ENCODE measurements at regions not wholly inside any gene's neighbourhood (a gene's known extent, or its start where the extent isn't known, plus 50 kb on each side); places are given as distances from the start of the nearest gene placed in this dataset.

- TF ChIP-seq CTCF (IDR thresholded peaks at IDR 0.05) = no peak
- no peak for TF ChIP-seq POLR2A (IDR thresholded peaks at IDR 0.05)
These were observed 173.3 kb upstream of the SEMA6A start for GRCh38 chr5:116747881-116748280.
